NCI-H1092 treated with DMSO at 0.1 percent for 48 hours (cell line): ENCODE measurements at regions not wholly inside any gene's neighbourhood (a gene's known extent, or its start where the extent isn't known, plus 50 kb on each side); places are given as distances from the start of the nearest gene placed in this dataset.
"Not testable (repeated sequence)": the region's sequence is repeated elsewhere in the genome, so short reads cannot be mapped to it uniquely, and the experiment has no call there.

Source experiments
- DNase-seq: peaks from one replicate; lab custom pipeline; 2025; lab: John Stamatoyannopoulos, UW

GRCh38 chr6:139962654-139963347 is 588.4 kb upstream of the CITED2 start:
- DNase-seq: no peak

- DNase-seq: no peak
Measured at GRCh38 chr6:139961190-139961589, 586.7 kb upstream of the CITED2 start.

GRCh38 chr6:139960671-139961070 is 586.2 kb upstream of the CITED2 start:
- no peak for DNase-seq

- peak; percentile 27 for DNase-seq
Measured at GRCh38 chr6:139955366-139956155, 581.1 kb upstream of the CITED2 start.

- no peak for DNase-seq
Measured at GRCh38 chr6:139954463-139955071, 580.1 kb upstream of the CITED2 start.

- DNase-seq: not testable (repeated sequence)
Measured at GRCh38 chr6:139953780-139954179, 579.3 kb upstream of the CITED2 start.

- DNase-seq: no peak
Measured at GRCh38 chr6:139951172-139951571, 576.7 kb upstream of the CITED2 start.

- no peak for DNase-seq
Measured at GRCh38 chr6:139944976-139945375, 570.5 kb upstream of the CITED2 start.

GRCh38 chr6:139944131-139944530 is 569.7 kb upstream of the CITED2 start:
- peak; percentile 14 for DNase-seq

GRCh38 chr6:139943391-139943790 is 568.9 kb upstream of the CITED2 start:
- no peak for DNase-seq

GRCh38 chr6:139942331-139942730 is 567.9 kb upstream of the CITED2 start:
- DNase-seq: no peak

- DNase-seq: no peak
Measured at GRCh38 chr6:139941826-139942225, 567.4 kb upstream of the CITED2 start.

GRCh38 chr6:139940741-139941729 is 566.6 kb upstream of the CITED2 start:
- DNase-seq: no peak

- no peak for DNase-seq
Measured at GRCh38 chr6:139939189-139939979, 564.9 kb upstream of the CITED2 start.

GRCh38 chr6:139932671-139933070 is 558.2 kb upstream of the CITED2 start:
- DNase-seq: no peak

- DNase-seq: no peak
Measured at GRCh38 chr6:139931747-139932146, 557.3 kb upstream of the CITED2 start.

GRCh38 chr6:139927742-139928305 is 553.4 kb upstream of the CITED2 start:
- DNase-seq: no peak

GRCh38 chr6:139927236-139927635 is 552.8 kb upstream of the CITED2 start:
- no peak for DNase-seq

GRCh38 chr6:139926711-139927110 is 552.3 kb upstream of the CITED2 start:
- DNase-seq: no peak

- peak; percentile 66 for DNase-seq
Measured at GRCh38 chr6:139925894-139926641, 551.6 kb upstream of the CITED2 start.
